ENCODE measurements at regions not wholly inside any gene's neighbourhood (a gene's known extent, or its start where the extent isn't known, plus 50 kb on each side); places are given as distances from the start of the nearest gene placed in this dataset.

GRCh38 chr9:119844431-119844830, 475.2 kb upstream of the BRINP1 start:
- H3K4me2 ChIP-seq (ENCODE audit: insufficient read depth, insufficient read length, low read length): no peak overlapping the region
- H4K8ac ChIP-seq (replicated peaks; ENCODE audit: insufficient read length, low read depth, low read length): no peak overlapping the region
- peaks cover 10 to 16% of the 10 kb centered on the region in 2 experiments for H3K4me1 Mint-ChIP-seq
- H3K4me3 Mint-ChIP-seq: no peak overlapping the region
- no peak overlapping the region for H4K5ac ChIP-seq (ENCODE audit: insufficient read length, low read depth, low read length)
- H3K9ac ChIP-seq (ENCODE audit: extremely low read depth, insufficient read length, low read length): no peak overlapping the region
- no peak overlapping the region for H4K91ac ChIP-seq (ENCODE audit: insufficient read length, low read depth, low read length)
- H3K9me3 Mint-ChIP-seq: peaks cover 2 to 15% of the 10 kb centered on the region in 2 experiments; a peak in 4 of 5 replicates
- H3T11ph ChIP-seq (ENCODE audit: low read length): no peak overlapping the region
- H2AK5ac ChIP-seq (ENCODE audit: insufficient read length, low read length): no peak overlapping the region
- no peaks in the 10 kb centered on the region for H3K27me3 ChIP-seq (ENCODE audit: insufficient read depth, low read length)
- H3K27ac ChIP-seq (ENCODE audit: insufficient read length, low read depth, low read length): no peak overlapping the region
- no peaks in the 10 kb centered on the region for H3K27me3 Mint-ChIP-seq (ENCODE audit: low read depth)
- H2AFZ ChIP-seq (ENCODE audit: low read length): no peak overlapping the region
- H3K23me2 ChIP-seq (ENCODE audit: insufficient read length, low read depth, low read length, poor library complexity, severe bottlenecking): no peaks in the 10 kb centered on the region
- no peaks in the 10 kb centered on the region for H4K20me1 ChIP-seq (ENCODE audit: control insufficient read depth, insufficient read depth, insufficient read length)
- no peak overlapping the region for H3K18ac ChIP-seq (ENCODE audit: insufficient read length, low read depth, low read length)
- no peaks in the 10 kb centered on the region for H3K79me1 ChIP-seq (ENCODE audit: insufficient read depth, low read depth, low read length, poor library complexity, severe bottlenecking)
- H3K27ac Mint-ChIP-seq: peak overlapping the region in 1 of 3 experiments; percentile 46; a peak in 1 of 7 replicates
- no peaks in the 10 kb centered on the region for H3K9me3 ChIP-seq (ENCODE audit: control insufficient read depth, low read depth, low read length)
- H3K56ac ChIP-seq (ENCODE audit: insufficient read length, low read depth, low read length): no peak overlapping the region
- no peak overlapping the region for H3K23ac ChIP-seq (ENCODE audit: insufficient read length, low read depth, low read length)
- H2BK12ac ChIP-seq (ENCODE audit: insufficient read length, low read depth, low read length): no peak overlapping the region
- no peaks in the 10 kb centered on the region for H3K79me2 ChIP-seq (ENCODE audit: insufficient read depth, low read length)
- WGBS (ENCODE audit: extremely low coverage, insufficient read length, low lambda C conversion rate): no CpG with 5 or more reads among the region's 3 CpGs
- no peak overlapping the region for H3K14ac ChIP-seq (ENCODE audit: insufficient read depth, low read length)
- TF ChIP-seq CTCF (conservative IDR thresholded peaks at IDR 0.05): no peak
- no peak for DNase-seq
- H3K4me1 ChIP-seq (ENCODE audit: insufficient read depth, low read length): no peaks in the 10 kb centered on the region
- no peak overlapping the region for H2BK5ac ChIP-seq (ENCODE audit: insufficient read length, low read length)
- no peak overlapping the region for H2BK20ac ChIP-seq (ENCODE audit: low read depth, low read length, poor library complexity, severe bottlenecking)
- H2BK120ac ChIP-seq (ENCODE audit: low read depth, low read length, poor library complexity, severe bottlenecking): no peak overlapping the region
- no peak overlapping the region for H2BK15ac ChIP-seq (ENCODE audit: low read depth, low read length)
- no peak overlapping the region for H3K4ac ChIP-seq (ENCODE audit: low read depth, low read length)
- H3K36me3 Mint-ChIP-seq (ENCODE audit: insufficient read depth in 1 of 3, low read depth in 3 of 3): no peaks in the 10 kb centered on the region; a peak in 2 of 7 replicates

Data from H9 (cell line).